ENCODE measurements at regions not wholly inside any gene's neighbourhood (a gene's known extent, or its start where the extent isn't known, plus 50 kb on each side); places are given as distances from the start of the nearest gene placed in this dataset.

GRCh38 chr6:81634155-81634880, 118.2 kb downstream of the TENT5A start:
- RAD21 ChIA-PET (ENCODE audit: low non-redundant PET in 1 of 2, low total read pairs in 2 of 2, uncharacterized antibody in 2 of 2, unreplicated experiment in 2 of 2) = no interaction called here
- CTCF ChIA-PET = no interaction called here
- Histone ChIP-seq H3K4me3 (replicated peaks in 1 of 2; ENCODE audit: low read depth in 1 of 2, low read length in 2 of 2) (no peak overlapping the region), H3K9me2 (ENCODE audit: insufficient read depth) (no peaks in the 10 kb centered on the region), H4K20me1 (ENCODE audit: insufficient read depth) (no peaks in the 10 kb centered on the region), H3K4me1 (ENCODE audit: control insufficient read depth in 1 of 2, insufficient read depth in 2 of 2, low read length in 2 of 2) (no peaks in the 10 kb centered on the region), H3K79me2 (ENCODE audit: insufficient read depth, low read length) (no peaks in the 10 kb centered on the region), H3K9ac (ENCODE audit: low read length) (no peak overlapping the region), H2AFZ (ENCODE audit: low read depth, low read length, poor library complexity, severe bottlenecking) (no peak overlapping the region), H3K27ac (ENCODE audit: low read depth, low read length) (no peak overlapping the region), H3K9me3 (ENCODE audit: control insufficient read depth in 1 of 2, insufficient read depth in 1 of 2, low read depth in 1 of 2, low read length in 2 of 2) (peaks cover 6 to 8% of the 10 kb centered on the region in 2 experiments; a peak in 2 of 4 replicates), H3K27me3 (ENCODE audit: insufficient read depth, low read length) (no peaks in the 10 kb centered on the region), H3K36me3 (ENCODE audit: control insufficient read depth in 1 of 2, insufficient read depth in 2 of 2, low read length in 2 of 2) (no peaks in the 10 kb centered on the region), H3K4me2 (ENCODE audit: low read length) (no peak overlapping the region)
- no peak for DNase-seq (ENCODE audit: low read depth, low spot score)
- POLR2A ChIA-PET = no interaction called here
- BruUV-seq (replicated peaks) = no TSS peak
- ATAC-seq = no peak
- TF ChIP-seq SIN3A (IDR thresholded peaks at IDR 0.05; ENCODE audit: low read depth) (no peak), POLR2AphosphoS5 (IDR thresholded peaks at IDR 0.05; ENCODE audit: low read depth, low read length) (no peak), POLR2A (IDR thresholded peaks at IDR 0.05; ENCODE audit: borderline replicate concordance, extremely low read depth, insufficient read depth, insufficient read length) (no peak), CTCF (IDR thresholded peaks at IDR 0.05 in 2 of 3, conservative IDR thresholded peaks at IDR 0.05 in 1 of 3; ENCODE audit: borderline replicate concordance in 1 of 3, insufficient read depth in 1 of 3, low read depth in 2 of 3, low read length in 2 of 3) (no peak), RAD21 (IDR thresholded peaks at IDR 0.05; ENCODE audit: low read depth) (no peak), EZH2phosphoT487 (IDR thresholded peaks at IDR 0.05; ENCODE audit: borderline replicate concordance) (no peak), EZH2 (IDR thresholded peaks at IDR 0.05) (no peak), ZNF274 (IDR thresholded peaks at IDR 0.05; ENCODE audit: low read depth, low read length) (no peak), EGR1 (IDR thresholded peaks at IDR 0.05; ENCODE audit: low read depth) (no peak)
- intact Hi-C loops (cut with micrococcal nuclease) = no loop called here
